Activated CD8-positive, alpha-beta memory T cell treated with anti-CD3 and anti-CD28 coated beads, Interleukin-2, amount 50 U/mL, for 4 hours (primary cell): ENCODE measurements at regions not wholly inside any gene's neighbourhood (a gene's known extent, or its start where the extent isn't known, plus 50 kb on each side); places are given as distances from the start of the nearest gene placed in this dataset.
"Not testable (repeated sequence)": the region's sequence is repeated elsewhere in the genome, so short reads cannot be mapped to it uniquely, and the experiment has no call there.

Experiments
- DNase-seq: peaks from one replicate; pipeline ENCODE4 v3.0.0-alpha.2; 2020

GRCh38 chr5:42989190-42989589 lies 50.9 kb downstream of the ANXA2R start:
- no peak for DNase-seq

DNA sequence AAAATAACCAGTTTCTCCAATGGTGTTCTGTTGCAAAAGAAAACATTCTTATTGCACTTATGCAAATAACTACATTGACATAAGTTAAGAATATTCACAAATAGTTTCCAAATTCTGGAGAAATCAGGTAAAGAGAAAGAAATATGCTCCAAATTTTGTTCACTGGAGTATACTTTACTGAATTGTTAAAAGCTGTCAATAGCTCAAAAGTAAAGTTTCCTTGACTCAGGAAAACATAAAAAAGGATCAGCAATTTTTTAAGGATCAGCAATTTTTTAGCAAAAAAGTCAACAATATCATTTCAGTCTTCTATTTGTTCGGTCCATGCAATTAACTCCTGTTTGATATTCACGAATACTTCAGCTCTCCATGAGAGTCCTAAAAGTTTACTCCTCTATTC lies 51.6 kb downstream of the ANXA2R start:
- DNase-seq: no peak

DNA sequence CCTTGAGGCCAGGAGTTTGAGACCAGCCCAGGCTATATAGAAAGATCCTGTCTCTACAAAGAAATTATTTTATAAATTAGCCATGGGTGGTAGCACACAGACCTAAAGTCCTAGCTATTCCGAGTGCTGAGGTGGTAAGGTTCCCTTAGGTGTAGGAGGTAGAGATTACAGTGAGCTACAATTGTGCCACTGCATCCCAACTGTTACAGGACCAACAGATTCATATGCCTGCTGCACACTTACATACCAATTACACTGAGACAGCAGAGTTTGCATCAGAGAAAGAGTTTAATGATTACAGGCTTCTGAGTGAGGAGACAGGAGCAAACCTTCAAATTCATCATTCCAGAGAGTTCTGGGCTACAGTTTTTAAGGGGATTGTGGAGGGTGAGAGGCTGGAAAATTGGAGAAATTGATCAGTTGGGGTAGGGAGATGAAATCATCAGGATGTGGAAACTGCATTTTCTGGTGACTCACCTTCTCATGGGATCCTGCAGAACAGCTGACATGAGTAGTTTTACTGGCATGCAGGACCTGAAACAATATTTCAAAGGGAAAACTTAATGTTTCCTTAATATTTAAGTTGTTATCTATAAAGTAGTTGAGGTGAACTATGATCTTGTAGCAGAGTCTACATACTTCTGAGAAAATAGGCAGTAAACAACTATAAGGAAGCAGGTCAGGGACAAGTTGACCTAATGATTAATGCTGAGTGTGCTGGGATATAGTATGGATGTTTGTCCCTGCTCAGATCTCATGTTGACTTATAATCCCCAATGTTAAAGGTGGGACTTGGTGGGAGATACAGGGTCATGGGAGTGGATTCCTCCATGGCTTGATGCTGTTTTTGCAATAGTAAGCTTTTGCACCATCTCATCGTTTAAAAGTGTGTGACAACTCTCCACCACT lies 54.7 kb downstream of the ANXA2R start:
- no peak for DNase-seq

DNA sequence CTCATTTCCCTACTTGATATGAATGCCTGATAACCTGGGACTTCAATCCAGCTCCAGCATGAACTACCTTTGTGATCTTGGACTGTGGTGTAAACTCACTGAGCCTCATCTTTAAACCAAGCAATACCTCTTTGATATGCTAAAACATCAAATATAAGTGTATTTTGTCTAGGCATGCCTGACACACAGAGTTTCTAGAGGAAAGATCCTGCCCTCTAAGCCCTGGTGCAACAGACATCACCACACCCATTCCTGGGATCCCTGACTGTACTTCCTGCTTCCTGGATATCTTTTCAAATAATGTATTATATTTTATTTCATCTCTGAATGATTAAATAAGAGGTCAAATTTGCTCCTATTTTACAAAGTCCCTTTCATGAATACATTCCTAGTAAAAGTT lies 55.8 kb downstream of the ANXA2R start:
- DNase-seq: no peak

DNA sequence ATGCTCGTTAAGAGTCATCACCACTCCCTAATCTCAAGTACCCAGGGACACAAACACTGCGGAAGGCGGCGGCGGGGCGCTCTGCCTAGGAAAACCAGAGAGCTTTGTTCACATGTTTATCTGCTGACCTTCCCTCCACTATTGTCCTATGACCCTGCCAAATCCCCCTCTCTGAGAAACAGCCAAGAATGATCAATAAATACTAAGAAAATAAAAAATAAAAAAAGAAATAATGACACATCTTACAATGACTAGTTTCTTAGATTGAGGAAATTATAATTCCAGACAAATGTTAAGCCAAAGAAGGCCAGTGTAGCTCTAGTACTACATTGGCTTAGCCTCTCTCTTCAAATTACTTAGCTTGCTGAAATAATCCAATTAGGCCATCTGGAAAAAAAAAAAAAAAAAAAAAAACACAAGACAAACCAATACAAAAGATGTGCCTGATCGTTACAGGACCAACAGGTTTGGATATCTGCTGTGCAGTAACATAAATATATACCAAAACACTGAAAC lies 58.0 kb downstream of the ANXA2R start:
- DNase-seq: no peak

DNA sequence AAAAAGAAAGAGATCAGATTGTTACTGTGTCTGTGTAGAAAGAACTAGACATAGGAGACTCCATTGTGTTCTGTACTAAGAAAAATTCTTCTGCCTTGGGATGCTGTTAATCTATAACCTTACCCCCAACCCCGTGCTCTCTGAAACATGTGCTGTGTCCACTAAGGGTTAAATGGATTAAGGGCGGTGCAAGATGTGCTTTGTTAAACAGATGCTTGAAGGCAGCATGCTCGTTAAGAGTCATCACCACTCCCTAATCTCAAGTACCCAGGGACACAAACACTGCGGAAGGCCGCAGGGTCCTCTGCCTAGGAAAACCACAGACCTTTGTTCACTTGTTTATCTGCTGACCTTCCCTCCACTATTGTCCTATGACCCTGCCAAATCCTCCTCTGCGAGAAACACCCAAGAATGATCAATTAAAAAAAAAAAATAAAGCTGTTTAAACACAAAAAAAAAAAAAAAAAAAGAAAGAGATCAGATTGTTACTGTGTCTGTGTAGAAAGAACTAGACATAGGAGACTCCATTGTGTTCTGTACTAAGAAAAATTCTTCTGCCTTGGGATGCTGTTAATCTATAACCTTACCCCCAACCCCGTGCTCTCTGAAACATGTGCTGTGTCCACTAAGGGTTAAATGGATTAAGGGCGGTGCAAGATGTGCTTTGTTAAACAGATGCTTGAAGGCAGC lies 58.6 kb downstream of the ANXA2R start:
- not testable (repeated sequence) for DNase-seq

GRCh38 chr5:42981015-42981414 lies 59.1 kb downstream of the ANXA2R start:
- not testable (repeated sequence) for DNase-seq

DNA sequence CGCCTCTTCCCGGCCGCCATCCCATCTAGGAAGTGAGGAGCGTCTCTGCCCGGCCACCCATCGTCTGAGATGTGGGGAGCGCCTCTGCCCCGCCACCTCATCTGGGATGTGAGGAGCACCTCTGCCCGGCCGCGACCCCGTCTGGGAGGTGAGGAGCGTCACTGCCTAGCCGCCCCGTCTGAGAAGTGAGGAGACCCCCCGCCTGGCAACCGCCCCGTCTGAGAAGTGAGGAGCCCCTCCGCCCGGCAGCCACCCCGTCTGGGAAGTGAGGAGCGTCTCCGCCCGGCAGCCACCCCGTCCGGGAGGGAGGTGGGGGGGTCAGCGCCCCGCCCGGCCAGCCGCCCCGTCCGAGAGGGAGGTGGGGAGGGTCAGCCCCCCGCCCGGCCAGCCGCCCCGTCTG lies 59.7 kb downstream of the ANXA2R start:
- DNase-seq: not testable (repeated sequence)

- DNase-seq: not testable (repeated sequence)
These were observed 60.9 kb downstream of the ANXA2R start for GRCh38 chr5:42979242-42979641.

- DNase-seq: no peak
These were observed 65.6 kb downstream of the ANXA2R start for GRCh38 chr5:42974536-42974935.

DNA sequence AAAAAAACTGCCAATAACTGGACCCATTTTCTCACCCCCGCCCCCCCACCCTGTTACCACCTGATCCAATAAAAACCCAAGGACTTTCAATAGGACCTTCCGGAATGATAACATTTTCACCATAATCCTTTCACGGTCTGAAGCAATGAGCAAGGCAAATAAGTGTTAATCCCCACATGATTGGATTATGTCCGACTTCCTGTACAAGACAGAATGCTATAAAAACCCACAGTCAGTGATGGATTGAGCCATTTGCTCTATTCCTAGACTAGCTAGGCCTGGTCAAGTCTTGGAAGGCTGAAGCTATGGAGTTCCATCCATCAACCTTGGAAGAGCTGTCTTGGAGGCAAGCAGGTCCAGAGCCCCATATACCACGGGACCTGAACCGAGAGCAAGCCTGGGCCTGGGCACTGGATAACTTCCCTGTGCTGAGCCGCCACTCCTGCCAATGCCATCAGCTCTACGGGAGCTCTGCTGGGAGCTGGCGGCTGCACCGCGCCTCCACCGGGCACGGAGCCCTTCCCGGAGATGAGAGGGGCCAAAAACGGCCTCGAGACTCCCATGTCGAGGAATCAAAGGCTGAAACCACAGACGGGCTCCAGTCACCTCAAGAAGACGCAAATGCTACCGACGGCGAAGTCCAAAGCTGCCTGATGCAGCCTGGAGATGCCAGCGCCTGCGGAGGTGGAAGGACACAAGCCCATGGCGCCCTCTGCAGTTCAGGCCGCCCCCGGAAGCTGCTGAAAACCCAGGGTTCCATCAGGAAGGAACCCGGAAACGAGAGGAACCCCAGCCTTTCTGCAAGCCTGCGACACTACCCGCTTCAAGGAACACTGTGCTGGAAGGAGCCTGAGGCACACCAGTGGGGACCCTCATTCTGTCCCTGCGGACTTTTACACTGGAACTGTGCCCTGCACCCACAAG lies 69.2 kb downstream of the ANXA2R start:
- DNase-seq: no peak

DNA sequence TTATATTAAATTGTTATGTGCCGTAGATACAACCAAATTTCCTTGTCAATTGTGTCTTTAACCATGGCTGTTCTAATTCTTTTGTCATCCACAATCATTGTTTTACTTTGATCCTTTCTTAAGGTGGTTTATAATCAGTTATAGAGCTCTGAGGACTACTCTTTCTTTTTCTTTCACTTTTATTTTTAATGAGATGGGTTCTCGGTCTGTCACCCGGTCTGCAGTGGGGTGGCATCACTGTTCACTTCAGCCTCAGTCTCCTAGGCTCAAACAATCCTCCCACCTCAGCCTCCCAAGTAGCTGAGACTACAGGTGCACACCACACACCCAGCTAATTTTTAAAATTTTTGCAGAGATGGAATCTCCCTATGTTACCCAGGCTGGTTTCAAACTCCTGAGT lies 74.2 kb downstream of the ANXA2R start:
- DNase-seq: no peak

DNA sequence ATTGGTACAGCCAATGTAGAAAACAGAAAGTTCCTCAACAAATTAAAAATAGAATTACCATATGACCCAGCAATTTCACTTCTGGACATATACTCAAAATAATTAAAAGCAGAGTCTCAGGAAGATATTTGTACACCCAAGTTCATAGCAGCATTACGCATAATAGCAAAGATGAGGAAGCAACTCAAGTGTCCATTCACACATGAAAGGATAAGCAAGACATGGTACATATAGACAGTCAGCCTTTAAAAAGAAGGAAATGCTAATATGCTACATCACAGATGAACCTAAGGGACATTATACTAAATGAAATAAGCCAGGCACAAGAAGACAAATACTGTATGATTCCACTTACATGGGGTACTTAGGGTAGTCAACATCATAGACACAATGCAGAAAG lies 76.7 kb downstream of the ANXA2R start:
- DNase-seq: no peak

DNA sequence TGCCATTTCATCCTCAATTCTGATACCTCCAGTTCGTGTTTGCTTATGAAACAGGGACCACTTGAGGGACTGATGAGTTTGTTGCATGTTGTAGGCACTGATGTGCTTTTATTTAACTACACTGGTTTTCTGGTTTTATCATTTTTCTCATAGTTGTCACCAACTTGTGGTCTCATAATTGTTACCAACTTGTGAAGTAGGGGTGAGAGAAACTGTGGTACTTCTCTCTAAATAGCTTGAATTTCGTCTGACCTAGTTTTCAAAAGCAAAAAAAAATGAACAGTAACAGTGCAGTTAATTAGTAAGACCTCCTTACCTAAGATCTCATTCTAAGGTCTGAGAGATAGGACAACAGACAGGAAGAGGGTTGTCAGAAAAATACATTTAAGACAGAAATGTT lies 78.0 kb downstream of the ANXA2R start:
- no peak for DNase-seq

DNA sequence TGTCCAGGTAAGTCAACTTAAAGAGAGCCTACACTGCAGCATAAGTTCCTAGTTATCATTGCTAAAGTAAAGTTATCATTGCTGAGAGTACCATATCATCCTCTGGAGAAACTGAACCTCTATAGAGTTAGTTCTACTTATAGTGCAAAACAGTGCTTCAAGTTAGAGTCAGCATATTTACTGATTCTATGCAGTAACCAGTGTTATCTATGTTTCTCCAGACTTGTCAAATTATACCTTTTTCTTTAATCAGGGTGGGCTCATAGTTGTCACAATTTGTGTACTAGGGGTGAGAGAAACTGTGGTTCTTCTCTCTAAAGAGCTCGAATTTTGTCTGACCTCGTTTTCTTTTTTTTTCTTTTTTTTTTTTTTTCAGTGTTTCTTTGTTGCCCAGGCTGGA lies 79.6 kb downstream of the ANXA2R start:
- DNase-seq: no peak

DNA sequence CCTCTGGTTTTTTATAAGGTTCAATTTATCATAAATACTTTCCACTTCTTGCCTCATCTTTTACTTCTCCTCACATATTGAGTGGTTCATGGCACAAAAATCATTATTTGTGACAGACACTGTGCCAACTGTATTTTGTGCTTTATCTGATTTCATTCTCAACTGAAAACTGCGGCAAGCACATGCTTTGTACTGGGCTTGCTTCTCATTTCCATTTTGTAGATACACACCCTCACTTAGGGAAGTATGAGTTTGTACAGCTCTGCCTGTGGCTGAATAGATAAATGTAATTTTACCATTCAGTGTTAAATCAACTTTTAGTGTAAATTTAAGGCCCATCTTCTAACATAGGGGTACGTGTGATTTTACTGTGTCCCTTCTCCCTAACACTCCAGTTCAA lies 83.6 kb downstream of the ANXA2R start:
- no peak for DNase-seq

- no peak for DNase-seq
These were observed 87.1 kb downstream of the ANXA2R start for GRCh38 chr5:42953041-42953440.

- no peak for DNase-seq
These were observed 87.5 kb downstream of the ANXA2R start for GRCh38 chr5:42952578-42952974.

DNA sequence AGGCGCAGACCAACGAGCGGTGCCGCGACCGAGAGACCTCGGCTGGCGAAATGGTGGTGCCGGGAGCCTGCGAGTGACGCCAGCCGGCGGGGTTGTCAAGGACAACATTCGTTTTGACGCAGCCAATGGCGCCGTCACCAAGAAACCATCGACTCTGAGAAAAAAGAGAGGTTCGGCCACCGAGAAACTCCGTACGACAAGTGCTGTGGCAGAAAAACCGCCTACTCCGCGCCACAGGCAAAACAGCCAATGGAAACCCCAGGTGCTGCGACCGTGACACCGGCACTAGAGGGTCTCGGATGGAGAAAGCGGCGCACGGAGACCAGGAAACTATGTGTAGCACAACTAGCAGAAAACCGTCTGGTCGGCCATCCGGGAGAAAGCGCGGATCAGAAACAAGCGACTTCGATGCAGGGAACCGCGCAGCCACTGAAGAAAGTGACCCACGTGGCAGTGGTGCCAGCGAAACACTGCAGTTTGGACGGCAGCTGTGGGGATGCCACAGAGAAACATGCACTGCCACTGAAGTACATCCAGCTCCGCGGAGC lies 88.8 kb downstream of the ANXA2R start:
- peak; percentile 66 for DNase-seq

- DNase-seq: peak; percentile 73
These were observed 89.4 kb downstream of the ANXA2R start for GRCh38 chr5:42950456-42951292.

- DNase-seq: no peak
These were observed 90.0 kb downstream of the ANXA2R start for GRCh38 chr5:42950116-42950455.
